SW480 (cell line): ENCODE measurements at regions not wholly inside any gene's neighbourhood (a gene's known extent, or its start where the extent isn't known, plus 50 kb on each side); places are given as distances from the start of the nearest gene placed in this dataset.
A peak's percentile ranks its signal among the peaks of the same experiment; 100 is the strongest.

ENCODE experiments used
- DNase-seq: peaks from one replicate; pipeline ENCODE4 v3.0.0-alpha.2; 2016; ENCODE audit warnings: low spot score

DNA sequence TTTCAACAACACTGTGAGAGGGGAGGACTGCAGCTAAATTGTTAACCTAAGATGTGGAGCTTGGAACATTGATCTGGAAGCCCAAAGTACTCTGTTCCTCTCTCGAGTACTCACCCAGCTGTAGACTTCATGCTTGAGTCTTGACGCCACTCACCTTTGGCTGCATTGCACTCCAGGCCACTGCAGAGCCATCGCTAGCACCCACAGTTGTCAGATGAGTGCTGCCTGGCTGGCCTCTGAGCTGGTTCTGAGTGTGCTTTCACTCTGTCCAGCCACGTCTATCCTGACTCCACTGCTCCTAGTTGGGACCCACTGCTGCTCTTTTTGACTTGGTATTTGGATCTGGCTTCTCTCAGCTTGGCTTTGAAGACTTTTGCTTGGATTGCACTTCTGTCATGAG lies 552.1 kb downstream of the DCDC2C start:
- DNase-seq: no peak

DNA sequence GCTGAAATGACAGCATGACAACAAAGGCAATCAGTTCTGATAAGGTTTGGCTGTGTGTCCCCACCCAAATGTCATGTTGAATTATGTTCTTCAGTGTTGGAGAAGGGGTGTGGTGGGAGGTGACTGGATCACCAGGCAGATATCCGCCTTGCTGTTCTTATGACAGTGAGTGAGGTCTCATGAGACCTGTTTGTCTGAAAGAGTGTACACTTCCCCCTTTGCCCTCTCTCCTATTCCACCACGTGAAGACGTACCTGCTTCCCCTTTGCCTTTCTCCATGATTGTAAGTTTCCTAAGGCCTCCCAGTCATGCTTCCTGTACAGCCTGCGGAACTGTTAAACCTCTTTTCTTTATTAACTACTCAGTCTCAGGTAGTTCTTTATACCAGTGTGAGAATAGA lies 553.0 kb downstream of the DCDC2C start:
- no peak for DNase-seq

- no peak for DNase-seq
These were observed 555.2 kb downstream of the DCDC2C start for GRCh38 chr2:4258563-4258962.

GRCh38 chr2:4265936-4266335 lies 562.6 kb downstream of the DCDC2C start:
- DNase-seq: no peak

DNA sequence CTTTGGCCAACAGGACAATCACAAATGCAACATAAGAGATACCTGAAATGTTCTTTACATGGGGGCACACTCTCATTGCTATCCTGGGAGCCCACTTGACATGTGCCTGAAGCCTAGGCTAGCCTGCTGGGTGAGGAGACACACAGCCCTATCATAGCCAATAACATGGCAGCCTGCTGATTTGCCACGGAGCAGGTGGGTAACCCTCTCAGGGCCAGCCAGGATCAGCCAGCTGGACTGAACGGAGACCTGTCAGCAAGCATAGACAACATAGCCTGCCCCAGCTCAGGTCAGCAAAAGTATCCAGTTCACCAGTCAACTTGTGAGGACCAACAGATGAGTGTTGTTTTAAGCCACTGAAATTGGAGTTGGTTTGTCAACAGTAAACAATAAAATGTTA lies 566.5 kb downstream of the DCDC2C start:
- DNase-seq: no peak

- no peak for DNase-seq
These were observed 569.0 kb downstream of the DCDC2C start for GRCh38 chr2:4272261-4272858.

DNA sequence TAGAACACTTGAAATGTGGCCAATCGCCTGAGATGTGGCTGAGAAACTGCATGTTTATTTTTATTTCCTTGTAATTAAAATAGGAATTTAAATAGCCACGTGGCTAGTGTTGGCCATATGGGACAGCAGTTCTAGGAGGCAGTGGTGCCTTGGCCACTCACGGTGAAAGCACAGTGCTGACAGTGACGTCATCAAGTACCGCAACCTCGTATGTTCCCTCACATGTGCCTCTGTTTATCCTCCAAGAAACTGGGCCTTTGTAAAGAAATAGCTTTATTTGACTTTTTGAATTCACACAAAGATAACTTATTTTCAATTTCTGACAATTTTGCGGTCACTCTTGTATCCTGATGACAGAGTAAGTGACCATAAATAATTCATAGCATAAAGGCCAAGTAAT lies 575.0 kb downstream of the DCDC2C start:
- DNase-seq: no peak

- DNase-seq: no peak
These were observed 576.1 kb downstream of the DCDC2C start for GRCh38 chr2:4279431-4279830.

DNA sequence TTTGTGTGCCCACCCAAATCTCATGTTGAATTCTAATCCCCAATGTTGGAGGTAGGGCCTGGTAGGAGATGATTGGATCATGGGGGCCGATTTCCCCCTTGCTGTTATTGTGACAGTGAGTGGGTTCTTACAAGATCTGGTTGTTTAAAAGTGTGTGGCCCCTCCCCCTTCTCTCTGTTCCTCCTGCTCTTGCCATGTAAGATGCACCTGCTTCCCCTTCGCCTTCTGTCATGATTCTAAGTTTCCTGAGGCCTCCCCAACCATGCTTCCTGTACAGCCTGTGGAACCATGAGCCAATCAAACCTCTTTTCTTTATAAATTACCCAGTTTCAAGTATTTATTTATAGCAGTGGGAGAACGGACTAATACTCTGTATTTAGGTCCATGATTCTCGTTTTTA lies 588.1 kb downstream of the DCDC2C start:
- no peak for DNase-seq

DNA sequence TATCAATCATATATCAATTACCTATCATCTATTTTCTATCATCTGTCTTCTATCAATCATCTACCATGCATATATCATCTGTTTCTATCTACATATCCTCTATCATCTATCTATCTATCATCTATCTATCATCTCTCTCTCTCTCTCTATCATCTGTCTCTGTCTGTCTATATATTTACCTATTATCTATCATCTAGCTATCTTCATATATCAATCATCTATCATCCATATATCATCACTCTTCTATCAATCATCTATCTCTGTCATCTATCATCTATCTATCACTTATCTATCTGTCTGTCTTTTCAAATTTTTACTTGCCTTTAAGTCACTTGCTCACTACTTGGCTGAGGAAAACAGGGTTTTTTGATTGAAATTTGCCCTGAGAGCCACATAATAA lies 592.3 kb downstream of the DCDC2C start:
- DNase-seq: no peak

DNA sequence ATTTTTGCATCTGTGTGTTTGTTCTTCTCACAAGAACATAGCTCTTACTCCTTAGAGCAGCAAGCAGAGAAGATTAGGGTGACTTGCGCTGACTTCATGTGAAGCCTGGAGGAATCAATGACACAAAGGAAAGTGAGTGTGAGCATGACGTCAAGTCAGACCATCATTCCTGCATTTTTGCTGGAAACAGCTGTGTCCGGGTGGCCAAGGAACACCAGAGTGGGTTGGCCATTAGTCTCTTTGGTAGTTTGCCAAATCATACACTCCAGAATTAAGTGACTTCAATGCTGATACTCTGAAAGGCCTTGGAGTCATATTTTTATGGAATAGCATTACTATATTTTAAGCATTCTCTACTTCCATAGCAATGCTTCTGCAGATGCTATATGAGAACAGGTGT lies 597.2 kb downstream of the DCDC2C start:
- no peak for DNase-seq

DNA sequence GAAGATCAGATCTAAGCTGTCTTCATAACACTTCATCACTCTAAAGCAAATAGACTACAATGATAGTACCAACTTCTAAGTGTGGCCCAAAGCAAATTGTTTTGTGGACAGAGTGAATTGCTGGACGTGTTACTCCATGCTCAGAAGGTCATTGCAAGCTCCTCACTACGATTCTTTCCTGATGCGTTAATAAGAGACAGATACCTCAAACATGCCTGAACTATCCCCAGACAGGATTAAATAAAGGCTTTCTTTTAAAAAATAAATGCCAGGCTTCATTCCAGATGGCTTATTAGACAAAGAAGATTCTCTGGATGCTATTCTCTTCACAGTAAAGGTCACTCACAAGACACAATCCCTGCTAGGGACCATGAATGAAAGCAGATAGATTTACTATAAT lies 621.2 kb downstream of the DCDC2C start:
- no peak for DNase-seq

GRCh38 chr2:4336864-4337263 lies 633.5 kb downstream of the DCDC2C start:
- no peak for DNase-seq

DNA sequence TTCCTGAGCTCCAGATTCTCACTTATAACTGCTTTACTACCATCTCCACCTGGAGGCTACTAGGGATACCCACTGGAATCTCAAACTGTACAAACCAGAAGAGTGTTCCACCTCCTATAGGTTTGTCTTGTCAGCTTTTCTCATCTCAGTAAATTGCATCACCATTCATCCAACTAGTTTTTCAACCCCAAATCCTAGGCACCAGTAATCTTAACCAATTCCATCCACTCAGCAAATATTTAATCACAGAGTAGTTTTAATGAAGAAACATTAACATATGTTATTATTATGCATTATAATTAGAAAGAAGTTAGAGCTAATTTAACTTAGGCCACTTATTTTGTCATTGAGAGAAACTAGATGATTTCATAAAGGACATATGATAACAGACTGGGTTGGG lies 635.0 kb downstream of the DCDC2C start:
- DNase-seq: no peak

- no peak for DNase-seq
These were observed 637.2 kb downstream of the DCDC2C start for GRCh38 chr2:4340536-4340935.

DNA sequence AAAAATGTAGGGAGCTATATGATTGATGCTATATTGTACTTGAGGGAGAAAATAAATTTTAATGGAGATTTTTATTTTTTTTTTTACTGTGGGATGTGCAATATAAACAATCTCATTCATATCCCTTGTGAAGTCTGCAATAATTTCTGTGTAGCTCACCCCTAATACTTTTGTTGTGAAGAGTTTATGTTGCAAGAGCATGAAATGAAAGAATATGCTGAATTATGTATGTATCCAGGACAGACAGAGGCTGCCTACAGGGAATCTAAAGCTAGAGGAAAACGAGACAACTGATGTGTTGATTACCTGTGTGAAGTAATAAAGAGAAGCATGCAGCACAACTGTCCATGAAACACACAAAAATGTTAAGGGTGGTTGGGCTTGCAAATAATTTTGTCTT lies 643.3 kb downstream of the DCDC2C start:
- no peak for DNase-seq

- DNase-seq: no peak
These were observed 650.3 kb downstream of the DCDC2C start for GRCh38 chr2:4353668-4354067.

- no peak for DNase-seq
These were observed 650.8 kb downstream of the DCDC2C start for GRCh38 chr2:4354164-4354563.

GRCh38 chr2:4354678-4355077 lies 651.3 kb downstream of the DCDC2C start:
- DNase-seq: peak; percentile 11

DNA sequence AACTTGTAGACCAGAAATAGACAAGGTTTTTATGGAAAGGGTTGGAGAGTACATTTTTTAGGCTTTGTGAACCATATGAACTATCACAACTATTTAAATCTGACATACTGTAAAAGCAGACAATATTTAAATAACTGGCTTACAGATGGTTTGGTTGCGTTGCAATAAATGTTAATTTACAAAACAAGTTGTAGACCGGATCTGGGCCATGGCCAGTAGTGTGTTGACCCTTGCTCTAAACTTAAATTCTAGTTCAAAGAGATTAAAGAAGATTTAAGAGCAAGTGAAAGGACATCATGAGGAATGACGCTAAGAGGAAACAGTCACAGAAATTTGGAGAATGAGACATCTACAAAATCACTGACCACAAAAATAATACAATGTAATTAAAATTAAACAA lies 652.7 kb downstream of the DCDC2C start:
- DNase-seq: no peak

- DNase-seq: no peak
These were observed 653.2 kb downstream of the DCDC2C start for GRCh38 chr2:4356541-4356940.

GRCh38 chr2:4357121-4357520 lies 653.7 kb downstream of the DCDC2C start:
- DNase-seq: no peak

DNA sequence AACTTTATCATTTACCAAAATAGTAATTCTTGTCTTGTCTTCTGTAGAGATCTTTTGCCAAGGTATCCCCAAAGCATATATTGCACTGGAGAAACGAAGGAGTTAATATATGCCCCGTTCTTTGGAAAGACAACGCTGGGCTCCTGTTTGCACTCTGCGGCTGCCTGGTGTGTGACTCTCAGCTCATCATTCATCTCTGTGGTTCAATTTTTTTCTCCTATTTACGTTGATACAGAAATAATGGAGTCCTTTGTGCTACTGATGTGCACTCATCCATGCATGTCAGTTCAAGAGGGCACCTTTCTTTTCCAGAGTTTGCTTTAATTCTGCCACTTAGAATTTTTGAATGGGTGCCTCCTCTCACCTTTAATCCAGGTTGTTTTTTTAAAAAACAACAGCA lies 655.5 kb downstream of the DCDC2C start:
- no peak for DNase-seq

DNA sequence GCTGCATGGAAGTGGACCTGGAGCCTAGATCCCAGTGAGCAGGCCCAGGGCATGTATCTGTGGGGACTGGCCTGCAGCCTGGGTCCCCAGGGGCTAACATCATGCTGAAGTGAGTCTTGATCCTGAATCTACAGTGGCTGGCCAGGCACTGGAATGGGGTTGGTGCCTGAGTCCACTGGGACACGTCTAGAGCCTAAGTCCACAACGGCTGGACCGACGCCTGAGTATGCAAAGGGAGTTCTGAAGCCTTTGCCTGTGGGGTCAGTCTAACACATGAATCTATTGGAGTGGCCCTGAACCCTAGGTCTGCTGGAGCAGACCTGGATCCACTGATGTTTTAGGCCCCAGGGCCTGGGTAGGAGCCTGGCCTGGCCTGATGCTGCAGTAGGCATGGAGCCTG lies 665.5 kb downstream of the DCDC2C start:
- no peak for DNase-seq
